K562 (cell line): ENCODE measurements at regions not wholly inside any gene's neighbourhood (a gene's known extent, or its start where the extent isn't known, plus 50 kb on each side); places are given as distances from the start of the nearest gene placed in this dataset.

Experiments
- ADNP ChIP-seq: fragments of 200-800 bp; sonication (Bioruptor generic); IDR thresholded peaks from 2 replicates; pipeline ENCODE4 v1.6.1; 2016; ENCODE audit warnings: missing genetic modification characterization, missing compliant biosample characterization
- BCOR ChIP-seq: fragments of 450-650 bp; IDR thresholded peaks from 2 replicates; pipeline ENCODE4 v1.6.1; 2016
- GTF3C2 ChIP-seq: IDR thresholded peaks from 3 replicates; pipeline ENCODE4 v1.6.1; 2011; ENCODE audit warnings: borderline replicate concordance, mild to moderate bottlenecking, moderate library complexity; ENCODE audit not compliant: insufficient read length; ENCODE audit errors: extremely low read depth
- HOXB6 ChIP-seq: fragments of 250-450 bp; sonication (Bioruptor Pico); IDR thresholded peaks from 2 replicates; pipeline ENCODE4 v1.5.1; 2022; ENCODE audit warnings: mild to moderate bottlenecking, borderline replicate concordance
- MXI1 ChIP-seq: IDR thresholded peaks from 2 replicates; pipeline ENCODE4 v1.6.1; 2011; ENCODE audit warnings: low read depth, mild to moderate bottlenecking, improper control_type of control experiment, low read length
- PTRF ChIP-seq: fragments of 450-650 bp; IDR thresholded peaks from 2 replicates; pipeline ENCODE4 v1.6.1; 2016; ENCODE audit warnings: mild to moderate bottlenecking, missing genetic modification characterization, missing compliant biosample characterization
- SMAD1 ChIP-seq: fragments of 150-350 bp; IDR thresholded peaks from 2 replicates; pipeline ENCODE4 v1.6.1; 2014; ENCODE audit warnings: low read length, low read depth; ENCODE audit not compliant: partially characterized antibody
- SREBF2 ChIP-seq: sonication (generic); formaldehyde crosslinking; IDR thresholded peaks from 2 replicates; pipeline ENCODE4 v1.4.0; 2020; ENCODE audit warnings: mild to moderate bottlenecking, missing genetic modification reagents
- ZBTB26 ChIP-seq: fragments of 450-650 bp; formaldehyde crosslinking; IDR thresholded peaks from 2 replicates; pipeline ENCODE4 v1.4.0; 2022; ENCODE audit warnings: missing genetic modification characterization
- ZNF184 ChIP-seq: sonication (generic); formaldehyde crosslinking; IDR thresholded peaks from 2 replicates; pipeline ENCODE4 v1.5.0; 2020; ENCODE audit warnings: missing genetic modification reagents
- TF ChIP-seq, protein P1 (sequence below), 3 experiments: fragments of 200-800 bp in 1 of 3; fragments of 250-450 bp in 1 of 3; fragments of 450-650 bp in 1 of 3; sonication (Bioruptor Pico) in 1 of 3; sonication (Bioruptor generic) in 1 of 3; formaldehyde crosslinking in 1 of 3; IDR thresholded peaks; 2 replicates each; pipeline versions ENCODE4 v1.6.1 to v1.8.0; 2016 to 2022; ENCODE audit warnings: mild to moderate bottlenecking in 2 of 3, missing genetic modification characterization in 2 of 3, missing compliant biosample characterization in 1 of 3, moderate library complexity in 1 of 3

DNA sequence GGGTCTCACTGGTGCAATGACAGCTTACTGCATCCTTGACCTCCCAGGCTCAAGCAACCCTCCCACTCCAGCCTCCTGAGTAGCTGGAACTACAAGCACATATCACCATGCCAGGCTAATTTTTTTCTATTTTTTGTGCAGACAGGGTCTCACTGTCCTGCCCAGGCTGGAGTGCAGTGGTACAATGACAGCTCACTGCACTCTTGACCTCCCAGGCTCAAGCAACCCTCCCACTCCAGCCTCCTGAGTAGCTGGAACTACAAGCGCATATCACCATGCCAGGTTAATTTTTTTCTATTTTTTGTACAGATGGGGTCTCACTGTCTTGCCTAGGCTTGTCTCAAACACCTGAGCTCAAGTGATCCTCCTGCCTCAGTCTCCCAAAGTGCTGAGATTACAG is 74.0 kb downstream of the GASK1B start:
- TF ChIP-seq SREBF2 (no peak), HOXB6 (CRISPR knock-in tag) (no peak), GTF3C2 (no peak), BCOR (no peak), PTRF (no peak), ZNF184 (CRISPR knock-in tag) (no peak), MXI1 (no peak), SMAD1 (no peak), ADNP (tag) (no peak), ZBTB26 (no peak)
- TF ChIP-seq, protein P1, sequence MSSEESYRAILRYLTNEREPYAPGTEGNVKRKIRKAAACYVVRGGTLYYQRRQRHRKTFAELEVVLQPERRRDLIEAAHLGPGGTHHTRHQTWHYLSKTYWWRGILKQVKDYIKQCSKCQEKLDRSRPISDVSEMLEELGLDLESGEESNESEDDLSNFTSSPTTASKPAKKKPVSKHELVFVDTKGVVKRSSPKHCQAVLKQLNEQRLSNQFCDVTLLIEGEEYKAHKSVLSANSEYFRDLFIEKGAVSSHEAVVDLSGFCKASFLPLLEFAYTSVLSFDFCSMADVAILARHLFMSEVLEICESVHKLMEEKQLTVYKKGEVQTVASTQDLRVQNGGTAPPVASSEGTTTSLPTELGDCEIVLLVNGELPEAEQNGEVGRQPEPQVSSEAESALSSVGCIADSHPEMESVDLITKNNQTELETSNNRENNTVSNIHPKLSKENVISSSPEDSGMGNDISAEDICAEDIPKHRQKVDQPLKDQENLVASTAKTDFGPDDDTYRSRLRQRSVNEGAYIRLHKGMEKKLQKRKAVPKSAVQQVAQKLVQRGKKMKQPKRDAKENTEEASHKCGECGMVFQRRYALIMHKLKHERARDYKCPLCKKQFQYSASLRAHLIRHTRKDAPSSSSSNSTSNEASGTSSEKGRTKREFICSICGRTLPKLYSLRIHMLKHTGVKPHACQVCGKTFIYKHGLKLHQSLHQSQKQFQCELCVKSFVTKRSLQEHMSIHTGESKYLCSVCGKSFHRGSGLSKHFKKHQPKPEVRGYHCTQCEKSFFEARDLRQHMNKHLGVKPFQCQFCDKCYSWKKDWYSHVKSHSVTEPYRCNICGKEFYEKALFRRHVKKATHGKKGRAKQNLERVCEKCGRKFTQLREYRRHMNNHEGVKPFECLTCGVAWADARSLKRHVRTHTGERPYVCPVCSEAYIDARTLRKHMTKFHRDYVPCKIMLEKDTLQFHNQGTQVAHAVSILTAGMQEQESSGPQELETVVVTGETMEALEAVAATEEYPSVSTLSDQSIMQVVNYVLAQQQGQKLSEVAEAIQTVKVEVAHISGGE (CRISPR knock-in tag; IDR thresholded peaks at IDR 0.05): no peak
